ENCODE measurements at regions not wholly inside any gene's neighbourhood (a gene's known extent, or its start where the extent isn't known, plus 50 kb on each side); places are given as distances from the start of the nearest gene placed in this dataset.
"Not testable (repeated sequence)": the region's sequence is repeated elsewhere in the genome, so short reads cannot be mapped to it uniquely, and the experiment has no call there.

GRCh38 chr4:53959343-53960120 lies 104.9 kb downstream of the CHIC2 start:
- no peak for DNase-seq (ENCODE audit: low spot score)

GRCh38 chr4:53956454-53956853 lies 108.0 kb downstream of the CHIC2 start:
- DNase-seq (ENCODE audit: low spot score) = peak; percentile 32

DNA sequence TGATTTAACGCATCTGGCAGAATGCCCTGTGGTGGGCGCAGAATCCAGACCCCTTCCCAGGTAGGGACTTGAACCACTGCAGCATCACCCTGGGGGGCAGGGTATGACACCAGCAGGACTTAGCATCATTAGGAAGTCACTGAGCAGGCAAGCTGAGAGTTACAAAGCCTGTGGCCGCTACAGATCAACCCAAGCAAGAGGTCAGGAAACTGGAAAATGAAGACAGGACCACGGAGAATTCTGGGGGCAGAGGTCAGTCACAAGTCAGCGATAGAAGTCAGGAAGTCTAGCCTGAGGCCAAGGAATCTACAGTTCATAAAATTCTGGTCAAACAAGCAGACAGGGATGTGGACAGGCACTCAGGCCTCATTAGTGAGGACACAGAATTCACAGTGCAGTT lies 108.4 kb downstream of the CHIC2 start:
- no peak for DNase-seq (ENCODE audit: low spot score)

DNA sequence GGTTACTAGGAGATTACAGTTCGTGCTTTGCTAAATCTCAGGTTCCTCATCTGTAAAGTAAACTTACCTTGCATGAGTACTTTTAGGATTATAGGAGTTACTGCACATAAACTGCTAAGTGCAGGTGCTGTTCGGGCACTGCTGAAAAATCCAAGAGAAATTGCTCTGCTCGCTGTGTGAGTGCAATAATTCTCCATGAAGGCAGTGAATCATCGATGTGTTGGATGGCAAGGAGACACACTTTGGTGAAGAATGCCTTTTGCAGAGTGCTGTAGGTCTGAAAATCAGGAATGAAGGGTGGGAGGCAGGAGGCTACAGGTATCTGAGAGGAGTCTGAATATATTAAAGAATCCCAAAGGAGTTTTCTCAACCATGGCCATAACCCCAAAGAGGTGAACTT lies 113.0 kb downstream of the CHIC2 start:
- no peak for DNase-seq (ENCODE audit: low spot score)

GRCh38 chr4:53943345-53944085 lies 120.9 kb downstream of the CHIC2 start:
- no peak for DNase-seq (ENCODE audit: low spot score)

GRCh38 chr4:53942712-53943111 lies 121.7 kb downstream of the CHIC2 start:
- no peak for DNase-seq (ENCODE audit: low spot score)

DNA sequence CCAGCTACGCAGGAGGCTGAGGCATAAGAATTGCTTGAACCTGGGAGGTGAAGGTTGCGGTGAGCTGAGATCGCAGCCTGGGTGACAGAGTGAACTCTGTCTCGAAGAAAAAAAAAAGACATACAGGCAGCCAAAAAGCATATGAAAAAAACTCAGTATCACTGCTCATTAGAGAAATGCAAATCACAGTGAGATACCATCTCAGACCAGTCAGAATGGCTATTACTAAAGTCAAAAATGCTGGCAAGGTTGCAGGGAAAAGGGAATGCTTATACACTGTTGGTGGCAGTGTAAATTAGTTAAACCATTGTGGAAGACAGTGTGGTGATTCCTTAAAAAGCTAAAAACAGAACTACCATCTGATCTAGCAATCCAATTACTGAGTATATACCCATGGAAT lies 123.1 kb downstream of the CHIC2 start:
- no peak for DNase-seq (ENCODE audit: low spot score)

- DNase-seq (ENCODE audit: low spot score) = not testable (repeated sequence)
These were observed 124.5 kb downstream of the CHIC2 start for GRCh38 chr4:53939892-53940291.

DNA sequence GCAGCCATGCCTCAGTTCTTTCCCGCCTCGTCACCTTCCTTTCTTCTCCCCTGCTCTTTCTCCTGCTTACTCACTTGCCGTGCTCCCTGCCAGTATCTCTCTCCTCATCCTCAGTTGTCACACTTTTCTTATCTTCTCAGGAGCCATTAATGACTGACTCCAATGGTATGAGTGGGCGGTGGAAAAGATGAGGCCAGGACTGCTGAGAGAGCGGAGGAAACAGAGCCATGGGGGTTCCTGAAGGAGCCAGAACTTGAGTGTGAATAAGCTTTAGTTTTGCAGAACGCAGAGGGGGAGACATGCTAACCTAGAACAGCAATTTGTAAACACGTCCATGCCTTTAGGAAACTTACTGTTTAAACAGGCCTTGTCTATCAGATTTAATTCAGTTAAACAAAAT lies 126.5 kb downstream of the CHIC2 start:
- no peak for DNase-seq (ENCODE audit: low spot score)

- no peak for DNase-seq (ENCODE audit: low spot score)
These were observed 127.1 kb downstream of the CHIC2 start for GRCh38 chr4:53937327-53937726.

GRCh38 chr4:53935780-53936179 lies 128.6 kb downstream of the CHIC2 start:
- no peak for DNase-seq (ENCODE audit: low spot score)

GRCh38 chr4:53932796-53933610 lies 131.4 kb downstream of the CHIC2 start:
- no peak for DNase-seq (ENCODE audit: low spot score)

DNA sequence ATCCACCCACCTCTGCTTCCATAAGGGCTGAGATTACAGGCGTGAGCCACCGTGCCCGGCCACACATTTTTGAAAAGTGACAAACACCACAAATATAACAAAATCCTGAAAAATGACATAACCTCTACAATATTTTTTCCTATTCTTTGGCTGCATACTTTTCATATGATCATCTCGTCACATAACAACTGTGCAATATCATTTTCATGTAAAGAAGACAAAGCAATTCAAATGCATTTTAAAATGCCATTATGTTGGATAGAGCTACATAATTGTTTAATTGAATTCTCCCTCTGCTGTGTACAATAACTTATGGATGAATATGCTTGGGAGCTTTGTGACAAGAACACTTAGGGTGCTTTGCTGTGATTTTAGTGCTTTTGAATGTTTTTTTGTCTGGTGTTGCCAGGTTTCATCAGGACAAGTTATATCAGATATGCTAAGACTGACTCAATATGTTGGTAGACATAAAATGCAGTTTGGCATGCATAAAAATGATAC lies 132.9 kb downstream of the CHIC2 start:
- no peak for DNase-seq (ENCODE audit: low spot score)

DNA sequence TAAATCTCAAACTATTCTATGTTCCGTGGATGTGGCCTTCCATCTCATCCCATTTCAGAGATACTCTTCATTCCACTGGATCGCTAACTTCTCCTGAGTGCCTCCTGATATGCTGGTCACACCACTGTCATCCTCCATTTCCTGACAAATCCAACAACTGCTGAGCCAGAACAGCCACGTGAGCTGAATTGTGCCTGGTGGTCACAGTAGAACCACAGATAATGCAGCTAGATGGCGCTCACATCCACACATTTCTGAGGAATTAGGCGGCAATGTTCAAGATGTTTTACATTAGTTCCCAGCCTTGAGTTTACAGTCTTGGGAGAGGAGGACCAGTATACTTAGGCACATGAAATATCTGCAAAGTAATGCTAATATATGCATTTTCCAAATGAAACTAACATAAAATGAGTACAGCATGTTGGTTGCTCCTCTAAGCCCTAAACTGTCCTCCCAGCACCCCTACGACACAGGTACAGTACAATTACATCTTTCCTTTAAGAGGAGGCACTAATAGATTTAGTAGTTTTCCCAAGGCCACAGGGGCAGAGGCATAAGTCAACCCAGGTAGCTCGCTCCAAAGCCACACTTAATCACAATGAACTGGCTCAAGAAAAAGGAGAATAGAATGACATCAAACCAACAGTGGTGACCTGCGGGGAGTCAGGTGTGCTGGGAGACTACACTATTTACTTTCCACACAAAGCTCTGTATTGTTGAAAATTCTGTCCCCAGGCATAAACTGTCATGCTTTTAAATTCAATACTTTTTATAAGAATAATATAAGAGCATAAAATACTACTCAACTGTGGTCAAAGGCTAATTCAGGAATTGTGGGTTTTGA lies 134.2 kb downstream of the CHIC2 start:
- DNase-seq (ENCODE audit: low spot score) = peak; percentile 83

GRCh38 chr4:53929311-53929710 lies 135.1 kb downstream of the CHIC2 start:
- DNase-seq (ENCODE audit: low spot score) = no peak

- DNase-seq (ENCODE audit: low spot score) = no peak
These were observed 135.6 kb downstream of the CHIC2 start for GRCh38 chr4:53928825-53929224.

DNA sequence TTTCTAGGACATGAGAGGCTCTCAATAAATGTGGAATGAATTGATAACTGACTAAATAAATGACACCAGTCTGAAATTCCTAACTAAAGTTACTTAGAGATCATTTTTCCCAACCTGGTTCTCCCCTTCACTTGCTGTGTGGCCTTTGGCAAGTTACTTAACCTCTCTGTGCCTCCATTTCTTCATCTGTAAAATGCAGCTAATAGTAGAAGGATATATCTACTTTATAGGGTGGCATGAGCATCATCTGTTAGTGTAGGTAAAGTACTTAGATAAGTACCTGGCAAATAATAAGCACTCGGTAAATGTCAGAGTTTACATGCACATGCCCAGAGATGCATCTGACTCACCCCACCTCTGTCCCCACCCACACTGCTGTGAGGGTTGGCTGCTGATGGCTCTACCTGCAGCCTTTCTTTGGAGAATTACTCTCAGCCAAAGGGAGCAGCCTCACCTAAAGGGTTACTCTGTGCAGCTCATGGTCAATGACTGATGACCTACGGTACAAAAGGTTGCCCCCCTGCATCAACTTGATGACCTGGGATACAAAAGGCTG lies 139.3 kb downstream of the CHIC2 start:
- no peak for DNase-seq (ENCODE audit: low spot score)

- DNase-seq (ENCODE audit: low spot score) = no peak
These were observed 139.9 kb downstream of the CHIC2 start for GRCh38 chr4:53924333-53925049.

DNA sequence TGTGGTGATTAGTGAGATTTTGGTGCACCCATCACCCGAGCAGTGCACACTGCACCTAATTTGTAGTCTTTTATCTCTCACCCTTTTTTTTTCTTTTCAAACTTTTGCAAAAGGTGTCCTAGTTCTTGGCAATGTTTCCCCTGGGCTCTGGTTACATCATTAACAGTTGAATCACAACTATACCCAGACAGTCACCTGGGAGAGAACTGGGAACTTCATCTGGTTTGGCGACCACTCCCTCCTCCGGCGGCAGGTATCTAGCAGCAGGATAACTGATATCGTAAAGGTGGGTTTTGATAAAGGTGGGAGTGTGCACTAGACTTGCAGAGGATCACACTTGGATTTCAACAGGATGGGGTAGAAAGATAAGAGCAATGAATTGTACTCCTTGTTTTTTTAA lies 140.5 kb downstream of the CHIC2 start:
- no peak for DNase-seq (ENCODE audit: low spot score)

- no peak for DNase-seq (ENCODE audit: low spot score)
These were observed 142.5 kb downstream of the CHIC2 start for GRCh38 chr4:53921856-53922255.
